A673 (cell line): ENCODE measurements at regions not wholly inside any gene's neighbourhood (a gene's known extent, or its start where the extent isn't known, plus 50 kb on each side); places are given as distances from the start of the nearest gene placed in this dataset.
"Not testable (repeated sequence)": the region's sequence is repeated elsewhere in the genome, so short reads cannot be mapped to it uniquely, and the experiment has no call there.

ENCODE experiments used
- EZH2 ChIP-seq: fragments of 200-600 bp; sonication (generic); IDR thresholded peaks from 2 replicates; pipeline ENCODE4 v1.6.1; 2017; ENCODE audit warnings: borderline replicate concordance, low read depth, mild to moderate bottlenecking, mixed read lengths, antibody characterized with exemption, low read length; ENCODE audit not compliant: poor library complexity, severe bottlenecking
- TF ChIP-seq, protein P1 (sequence below): fragments of 300-800, 200-600 bp; sonication (generic); conservative IDR thresholded peaks from 2 replicates; pipeline ENCODE4 v1.5.1; 2017; ENCODE audit warnings: low read depth, mild to moderate bottlenecking, antibody characterized with exemption, low read length, moderate library complexity, mixed read lengths

GRCh38 chr1:182316454-182316853 is 75.1 kb downstream of the GLUL start:
- TF ChIP-seq, protein P1, sequence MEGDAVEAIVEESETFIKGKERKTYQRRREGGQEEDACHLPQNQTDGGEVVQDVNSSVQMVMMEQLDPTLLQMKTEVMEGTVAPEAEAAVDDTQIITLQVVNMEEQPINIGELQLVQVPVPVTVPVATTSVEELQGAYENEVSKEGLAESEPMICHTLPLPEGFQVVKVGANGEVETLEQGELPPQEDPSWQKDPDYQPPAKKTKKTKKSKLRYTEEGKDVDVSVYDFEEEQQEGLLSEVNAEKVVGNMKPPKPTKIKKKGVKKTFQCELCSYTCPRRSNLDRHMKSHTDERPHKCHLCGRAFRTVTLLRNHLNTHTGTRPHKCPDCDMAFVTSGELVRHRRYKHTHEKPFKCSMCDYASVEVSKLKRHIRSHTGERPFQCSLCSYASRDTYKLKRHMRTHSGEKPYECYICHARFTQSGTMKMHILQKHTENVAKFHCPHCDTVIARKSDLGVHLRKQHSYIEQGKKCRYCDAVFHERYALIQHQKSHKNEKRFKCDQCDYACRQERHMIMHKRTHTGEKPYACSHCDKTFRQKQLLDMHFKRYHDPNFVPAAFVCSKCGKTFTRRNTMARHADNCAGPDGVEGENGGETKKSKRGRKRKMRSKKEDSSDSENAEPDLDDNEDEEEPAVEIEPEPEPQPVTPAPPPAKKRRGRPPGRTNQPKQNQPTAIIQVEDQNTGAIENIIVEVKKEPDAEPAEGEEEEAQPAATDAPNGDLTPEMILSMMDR, result not testable (repeated sequence)
- not testable (repeated sequence) for TF ChIP-seq EZH2
